OCI-M2 (cell line): ENCODE measurements at regions not wholly inside any gene's neighbourhood (a gene's known extent, or its start where the extent isn't known, plus 50 kb on each side); places are given as distances from the start of the nearest gene placed in this dataset.
"Not testable (repeated sequence)": the region's sequence is repeated elsewhere in the genome, so short reads cannot be mapped to it uniquely, and the experiment has no call there.

Experiments used
- DNase-seq: peaks from one replicate; lab custom pipeline; 2025; ENCODE audit not compliant: unreplicated experiment; lab: John Stamatoyannopoulos, UW

GRCh38 chr17:77509089-77509488 is 368.3 kb downstream of the SEC14L1 start:
- no peak for DNase-seq

- no peak for DNase-seq
These were observed 368.8 kb downstream of the SEC14L1 start for GRCh38 chr17:77509599-77509998.

GRCh38 chr17:77510133-77510796 is 369.5 kb downstream of the SEC14L1 start:
- no peak for DNase-seq

- DNase-seq: no peak
These were observed 370.8 kb downstream of the SEC14L1 start for GRCh38 chr17:77511514-77512061.

- no peak for DNase-seq
These were observed 371.5 kb downstream of the SEC14L1 start for GRCh38 chr17:77512062-77512946.

GRCh38 chr17:77513045-77513444 is 372.3 kb downstream of the SEC14L1 start:
- no peak for DNase-seq

GRCh38 chr17:77515227-77515626 is 374.5 kb downstream of the SEC14L1 start:
- DNase-seq: no peak

- no peak for DNase-seq
These were observed 376.1 kb downstream of the SEC14L1 start for GRCh38 chr17:77516902-77517301.

- no peak for DNase-seq
These were observed 380.3 kb downstream of the SEC14L1 start for GRCh38 chr17:77521076-77521475.

GRCh38 chr17:77523540-77523939 is 382.8 kb downstream of the SEC14L1 start:
- no peak for DNase-seq

- no peak for DNase-seq
These were observed 385.5 kb downstream of the SEC14L1 start for GRCh38 chr17:77526259-77526711.

- no peak for DNase-seq
These were observed 386.1 kb downstream of the SEC14L1 start for GRCh38 chr17:77526728-77527350.

GRCh38 chr17:77527409-77527808 is 386.6 kb downstream of the SEC14L1 start:
- DNase-seq: no peak

GRCh38 chr17:77527836-77528505 is 387.2 kb downstream of the SEC14L1 start:
- DNase-seq: no peak

GRCh38 chr17:77528516-77529327 is 388.0 kb downstream of the SEC14L1 start:
- DNase-seq: no peak

GRCh38 chr17:77529328-77529650 is 388.5 kb downstream of the SEC14L1 start:
- no peak for DNase-seq

- no peak for DNase-seq
These were observed 389.8 kb downstream of the SEC14L1 start for GRCh38 chr17:77530591-77530990.

GRCh38 chr17:77531002-77531401 is 390.2 kb downstream of the SEC14L1 start:
- DNase-seq: no peak

GRCh38 chr17:77531641-77532040 is 390.9 kb downstream of the SEC14L1 start:
- no peak for DNase-seq

- DNase-seq: not testable (repeated sequence)
These were observed 392.9 kb downstream of the SEC14L1 start for GRCh38 chr17:77533697-77534096.
